ENCODE measurements at regions not wholly inside any gene's neighbourhood (a gene's known extent, or its start where the extent isn't known, plus 50 kb on each side); places are given as distances from the start of the nearest gene placed in this dataset.

- DNase-seq (ENCODE audit: low read depth in 2 of 2) = no peak
Observed at GRCh38 chr22:48182846-48183805, 1420.7 kb downstream of the TBC1D22A start.

- no peak for DNase-seq (ENCODE audit: low read depth in 2 of 2)
Observed at GRCh38 chr22:48182031-48182430, 1419.6 kb downstream of the TBC1D22A start.

GRCh38 chr22:48181263-48181955 is 1419.0 kb downstream of the TBC1D22A start:
- DNase-seq (ENCODE audit: low read depth in 2 of 2) = no peak

GRCh38 chr22:48180631-48181030 is 1418.2 kb downstream of the TBC1D22A start:
- no peak for DNase-seq (ENCODE audit: low read depth in 2 of 2)

- no peak for DNase-seq (ENCODE audit: low read depth in 2 of 2)
Observed at GRCh38 chr22:48179571-48180546, 1417.4 kb downstream of the TBC1D22A start.

- DNase-seq (ENCODE audit: low read depth in 2 of 2) = no peak
Observed at GRCh38 chr22:48178536-48178935, 1416.1 kb downstream of the TBC1D22A start.

- no peak for DNase-seq (ENCODE audit: low read depth in 2 of 2)
Observed at GRCh38 chr22:48177631-48178030, 1415.2 kb downstream of the TBC1D22A start.

GRCh38 chr22:48175721-48176120 is 1413.3 kb downstream of the TBC1D22A start:
- no peak for DNase-seq (ENCODE audit: low read depth in 2 of 2)

GRCh38 chr22:48173773-48174160 is 1411.3 kb downstream of the TBC1D22A start:
- DNase-seq (ENCODE audit: low read depth in 2 of 2) = no peak

- no peak for DNase-seq (ENCODE audit: low read depth in 2 of 2)
Observed at GRCh38 chr22:48173061-48173772, 1410.8 kb downstream of the TBC1D22A start.

GRCh38 chr22:48171271-48171691 is 1408.8 kb downstream of the TBC1D22A start:
- DNase-seq (ENCODE audit: low read depth in 2 of 2) = no peak

- DNase-seq (ENCODE audit: low read depth in 2 of 2) = no peak
Observed at GRCh38 chr22:48169227-48169626, 1406.8 kb downstream of the TBC1D22A start.

- DNase-seq (ENCODE audit: low read depth in 2 of 2) = no peak
Observed at GRCh38 chr22:48167238-48167637, 1404.8 kb downstream of the TBC1D22A start.

- no peak for DNase-seq (ENCODE audit: low read depth in 2 of 2)
Observed at GRCh38 chr22:48161298-48161697, 1398.8 kb downstream of the TBC1D22A start.

GRCh38 chr22:48157676-48158075 is 1395.2 kb downstream of the TBC1D22A start:
- DNase-seq (ENCODE audit: low read depth in 2 of 2) = no peak

- DNase-seq (ENCODE audit: low read depth in 2 of 2) = no peak
Observed at GRCh38 chr22:48156603-48157355, 1394.3 kb downstream of the TBC1D22A start.

GRCh38 chr22:48155446-48155845 is 1393.0 kb downstream of the TBC1D22A start:
- DNase-seq (ENCODE audit: low read depth in 2 of 2) = no peak

- no peak for DNase-seq (ENCODE audit: low read depth in 2 of 2)
Observed at GRCh38 chr22:48154943-48155240, 1392.4 kb downstream of the TBC1D22A start.

GRCh38 chr22:48154169-48154942 is 1391.9 kb downstream of the TBC1D22A start:
- DNase-seq (ENCODE audit: low read depth in 2 of 2) = no peak

GRCh38 chr22:48153726-48154125 is 1391.3 kb downstream of the TBC1D22A start:
- no peak for DNase-seq (ENCODE audit: low read depth in 2 of 2)
